IPS DF 4.7 (cell line): ENCODE measurements at regions not wholly inside any gene's neighbourhood (a gene's known extent, or its start where the extent isn't known, plus 50 kb on each side); places are given as distances from the start of the nearest gene placed in this dataset.

ENCODE experiments used
- DNase-seq: peaks from one replicate; pipeline ENCODE4 v3.0.0-alpha.2; 2013; ENCODE audit warnings: low spot score; ENCODE audit errors: extremely low read depth

DNA sequence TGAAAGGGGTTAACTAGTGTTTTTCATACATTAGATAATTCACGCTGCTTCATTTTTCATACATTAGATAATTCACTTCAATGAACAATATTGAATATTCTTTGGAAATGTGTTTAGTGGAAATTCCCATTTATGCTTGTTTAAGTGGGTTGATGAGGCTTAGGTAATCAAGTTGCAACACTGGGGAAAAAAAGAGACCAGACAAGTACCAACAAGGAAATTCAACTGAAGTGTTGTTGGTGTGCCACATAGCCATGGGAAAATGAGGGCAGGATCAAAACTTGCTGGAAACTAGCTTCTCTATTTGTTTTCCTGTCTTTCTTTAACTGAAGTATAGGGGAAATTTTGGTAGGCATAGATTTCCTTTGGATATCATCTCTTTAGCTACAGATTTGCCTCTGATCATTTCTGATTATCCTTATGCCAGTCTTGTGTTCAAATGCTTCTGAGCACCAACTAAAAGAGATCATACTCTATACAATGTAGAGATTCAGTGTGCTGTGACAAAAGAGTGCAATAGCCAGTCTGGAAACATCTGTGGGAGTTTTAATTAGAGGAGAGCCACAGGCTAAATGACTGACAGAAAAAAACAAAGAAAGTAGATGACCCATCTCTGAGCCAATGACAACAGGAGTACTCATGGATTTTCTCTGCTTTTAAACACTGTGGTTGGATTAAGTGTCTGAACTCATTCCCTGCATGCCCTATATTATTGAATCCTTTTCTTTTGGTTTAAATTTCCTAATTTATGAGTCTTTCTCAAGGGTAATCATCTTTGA is 67.6 kb upstream of the CTSC start:
- DNase-seq, result no peak

DNA sequence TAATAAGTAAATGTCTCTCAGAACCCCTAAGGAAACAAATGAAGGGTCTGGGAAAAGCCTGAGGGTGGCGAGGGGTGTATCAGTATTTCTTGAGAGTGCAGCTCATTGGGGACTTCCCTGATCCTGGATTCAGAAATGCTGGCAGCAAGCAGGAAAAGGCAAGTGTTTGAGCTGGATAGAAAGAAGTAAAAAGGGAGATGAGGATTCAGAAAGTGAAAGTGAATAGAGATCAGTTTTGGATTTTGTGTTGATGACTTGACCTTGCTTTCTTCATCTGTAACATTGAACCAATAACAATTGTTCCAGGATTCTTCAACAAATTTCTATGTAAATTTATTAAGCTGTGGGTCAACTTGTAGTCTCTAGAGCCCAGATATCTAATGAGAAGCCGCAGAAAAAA is 66.9 kb upstream of the CTSC start:
- no peak for DNase-seq

DNA sequence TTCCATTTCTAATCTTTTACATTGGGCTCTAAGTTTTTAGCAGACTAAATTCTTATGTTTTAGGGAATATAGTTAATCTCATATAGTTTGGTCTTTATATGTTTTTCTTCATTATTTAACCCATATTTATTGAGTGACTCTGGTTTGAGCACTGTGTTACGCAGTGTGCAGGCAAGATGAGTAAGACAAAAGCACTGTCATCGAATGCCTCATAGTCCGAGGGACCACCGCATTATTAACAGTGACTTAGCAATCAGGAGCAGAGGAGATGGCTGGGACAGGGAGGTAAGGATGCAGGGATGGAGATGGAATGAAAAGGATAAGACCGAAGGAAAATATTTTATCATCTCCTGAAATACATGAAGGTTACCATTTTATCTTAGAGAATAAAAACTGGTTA is 65.2 kb upstream of the CTSC start:
- DNase-seq, result no peak

DNA sequence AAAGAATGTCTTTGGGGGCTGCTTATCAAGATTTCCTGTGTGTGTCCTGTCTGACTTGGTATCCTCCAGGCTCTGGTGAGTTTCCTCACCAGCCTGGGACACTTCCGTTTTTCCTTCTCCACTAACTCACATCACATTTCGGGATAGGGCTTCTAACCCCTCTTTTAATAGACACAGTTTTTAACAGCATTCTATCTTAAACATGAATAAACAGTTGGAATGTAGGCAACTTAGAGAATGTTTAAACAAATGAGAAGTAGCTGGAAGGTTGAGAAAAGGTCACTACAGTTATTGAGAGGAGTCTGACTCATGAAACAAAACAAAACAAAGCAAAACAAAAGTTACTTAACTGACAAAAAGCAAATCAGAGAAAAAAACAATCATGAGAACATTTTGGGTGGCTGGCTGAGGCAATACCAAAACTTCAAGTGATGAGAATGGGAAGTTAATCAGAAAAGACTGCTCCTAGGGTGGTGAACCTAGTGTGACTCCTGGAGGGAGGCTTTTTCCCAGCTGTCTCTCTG is 64.7 kb upstream of the CTSC start:
- DNase-seq, result no peak

DNA sequence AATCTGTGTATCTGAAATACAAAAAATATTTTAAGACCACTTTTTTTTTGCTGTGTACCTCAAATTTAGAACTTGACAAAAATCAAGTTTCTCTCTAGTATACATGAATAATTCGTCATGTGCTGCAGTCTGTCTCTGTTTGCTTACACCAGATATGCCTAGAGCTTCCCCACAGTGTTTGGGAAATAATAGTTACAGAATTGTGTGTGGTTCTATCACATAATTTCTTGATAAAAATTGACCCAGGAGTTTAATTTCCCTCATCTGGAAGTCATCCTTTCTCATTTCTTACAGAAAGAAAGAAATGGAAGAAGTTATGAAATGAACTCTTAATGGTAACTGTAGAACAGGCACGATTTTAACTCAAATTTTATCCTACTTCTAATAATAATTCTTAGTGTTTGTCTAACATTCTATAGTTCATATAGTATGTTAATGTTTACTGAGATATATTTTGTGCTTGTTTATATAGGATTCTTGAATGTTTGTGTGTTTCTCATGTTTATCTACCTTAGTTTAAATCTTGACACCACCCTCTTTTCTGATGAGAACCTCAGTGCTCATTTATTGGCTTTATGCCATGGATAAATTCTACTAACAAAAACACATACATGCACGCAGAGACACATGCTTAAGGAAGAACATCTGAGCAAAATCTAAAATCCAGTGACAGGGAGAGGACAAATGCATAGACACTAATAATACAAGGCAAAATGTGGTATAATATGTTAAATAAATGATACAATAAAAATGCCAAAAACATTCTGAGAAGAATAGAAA is 61.4 kb upstream of the CTSC start:
- DNase-seq, result no peak

DNA sequence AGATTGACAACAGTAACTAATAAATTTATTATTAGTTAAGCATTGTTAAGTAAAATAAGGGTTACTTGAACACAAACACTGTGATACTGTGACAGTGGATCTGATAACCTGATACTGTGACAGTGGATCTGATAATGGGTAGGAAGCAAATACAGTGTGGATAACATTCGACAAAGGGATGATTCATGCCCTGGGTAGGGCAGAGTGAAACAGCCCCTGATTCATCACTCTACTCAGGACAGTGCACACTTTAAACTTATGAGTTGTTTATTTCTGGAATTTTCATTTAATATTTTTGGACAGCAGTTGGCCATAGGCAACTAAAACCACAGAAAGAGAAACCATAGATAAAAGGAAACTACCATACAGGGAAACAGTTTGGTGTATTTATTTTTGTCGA is 60.8 kb upstream of the CTSC start:
- no peak for DNase-seq

DNA sequence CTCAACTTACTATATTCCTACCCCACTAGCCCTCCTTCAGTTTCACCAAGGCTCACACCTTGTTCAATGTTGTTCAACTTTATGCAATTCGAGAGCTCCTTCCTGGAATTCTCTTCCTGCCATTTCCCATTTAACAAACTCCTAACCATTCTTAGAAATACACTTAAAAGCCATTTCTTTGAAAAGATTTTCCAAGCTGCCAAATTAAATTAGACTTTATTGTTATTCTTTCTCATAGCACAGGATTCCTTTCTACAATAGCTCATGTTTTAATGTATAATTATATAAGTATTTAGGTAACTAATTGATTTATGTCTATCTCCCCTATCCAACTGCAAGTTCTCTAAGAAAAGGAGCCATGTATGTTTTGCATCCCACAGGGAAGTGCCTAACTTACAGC is 52.7 kb upstream of the CTSC start:
- no peak for DNase-seq

DNA sequence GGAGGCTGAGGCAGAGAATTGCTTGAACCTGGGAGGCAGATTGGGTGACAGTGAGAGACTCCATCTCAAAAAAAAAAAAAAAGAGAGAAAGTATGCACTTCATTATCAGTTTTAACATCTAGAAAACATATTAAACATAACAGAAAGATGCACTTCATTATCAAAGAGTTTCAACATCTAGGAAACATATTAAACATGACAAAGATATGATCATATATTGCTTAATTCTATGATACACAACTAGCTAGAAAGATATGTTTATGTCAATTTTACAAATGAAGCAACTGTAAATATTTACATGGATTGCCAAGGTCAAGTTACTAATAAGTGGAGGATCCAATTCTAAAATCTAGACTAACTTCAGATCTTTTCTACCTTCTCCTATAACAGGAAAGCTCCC is 50.4 kb upstream of the CTSC start:
- no peak for DNase-seq
